ENCODE measurements at regions not wholly inside any gene's neighbourhood (a gene's known extent, or its start where the extent isn't known, plus 50 kb on each side); places are given as distances from the start of the nearest gene placed in this dataset.

DNA sequence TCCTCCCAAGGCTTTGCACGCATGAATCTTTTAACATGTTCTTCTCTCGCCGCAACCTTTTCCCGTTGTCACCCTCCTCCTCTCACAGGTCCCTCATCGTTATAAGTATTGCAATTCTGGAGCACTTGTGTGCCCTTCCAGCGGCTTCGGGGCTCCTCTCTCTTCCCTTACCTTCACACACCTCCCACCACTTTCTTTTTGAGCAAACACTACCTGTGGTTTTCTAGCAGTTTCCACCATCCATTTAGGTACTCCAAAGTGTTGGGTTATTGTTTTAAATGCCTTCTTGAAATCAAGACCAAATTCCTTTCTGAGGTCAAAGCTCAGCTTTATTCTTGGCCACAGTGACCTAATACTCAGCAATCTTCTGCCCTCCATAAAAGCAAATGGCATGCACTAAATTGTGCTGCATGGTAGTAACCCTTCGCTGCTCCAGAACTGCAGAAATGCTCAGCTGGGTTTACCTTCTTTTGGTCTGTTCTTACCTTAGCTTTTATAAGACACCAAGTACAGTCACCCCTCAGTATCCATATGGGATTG, 472.4 kb downstream of the SETD4 start:
- no peak for TF ChIP-seq CTCF (IDR thresholded peaks at IDR 0.05; ENCODE audit: low read length)
- no peak for TF ChIP-seq EZH2phosphoT487 (IDR thresholded peaks at IDR 0.05; ENCODE audit: low read length)
- TF ChIP-seq EZH2 (optimal IDR thresholded peaks at IDR 0.05; ENCODE audit: low read depth, low read length): no peak
